ENCODE measurements at regions not wholly inside any gene's neighbourhood (a gene's known extent, or its start where the extent isn't known, plus 50 kb on each side); places are given as distances from the start of the nearest gene placed in this dataset.

GRCh38 chr2:157077753-157078350, 179.7 kb upstream of the GALNT5 start (continued):
- no peak for TF ChIP-seq PATZ1 (CRISPR knock-in tag; IDR thresholded peaks at IDR 0.05; ENCODE audit: borderline replicate concordance)
- TF ChIP-seq ARNTL (CRISPR knock-in tag; IDR thresholded peaks at IDR 0.05; ENCODE audit: borderline replicate concordance, low read depth), result no peak

- no peak for ATAC-seq
- TF ChIP-seq PATZ1 (CRISPR knock-in tag; IDR thresholded peaks at IDR 0.05; ENCODE audit: borderline replicate concordance), result no peak
- TF ChIP-seq CSRNP3 (CRISPR knock-in tag; IDR thresholded peaks at IDR 0.05), result no peak
- TF ChIP-seq OSR1 (CRISPR knock-in tag; IDR thresholded peaks at IDR 0.05), result no peak
- no peak for TF ChIP-seq ZNF565 (CRISPR knock-in tag; conservative IDR thresholded peaks at IDR 0.05; ENCODE audit: low read depth)
- no peak for TF ChIP-seq TOX (CRISPR knock-in tag; IDR thresholded peaks at IDR 0.05; ENCODE audit: borderline replicate concordance)
- no peak for TF ChIP-seq PPARA (CRISPR knock-in tag; IDR thresholded peaks at IDR 0.05; ENCODE audit: borderline replicate concordance)
- TF ChIP-seq SNAI2 (CRISPR knock-in tag; IDR thresholded peaks at IDR 0.05), result no peak
- TF ChIP-seq ZFP3 (CRISPR knock-in tag; IDR thresholded peaks at IDR 0.05), result no peak
- TF ChIP-seq POU6F1 (CRISPR knock-in tag; IDR thresholded peaks at IDR 0.05; ENCODE audit: borderline replicate concordance, low read depth), result no peak
These were observed 174.6 kb upstream of the GALNT5 start for GRCh38 chr2:157082950-157083349.

GRCh38 chr2:157085522-157085921, 172.0 kb upstream of the GALNT5 start:
- TF ChIP-seq ZNF70 (CRISPR knock-in tag; IDR thresholded peaks at IDR 0.05) (no peak), TOX (CRISPR knock-in tag; IDR thresholded peaks at IDR 0.05; ENCODE audit: borderline replicate concordance) (no peak), ZFP30 (CRISPR knock-in tag; IDR thresholded peaks at IDR 0.05) (no peak)
- no peak for ATAC-seq

GRCh38 chr2:157087373-157088002, 170.0 kb upstream of the GALNT5 start:
- peak; percentile 90 for ATAC-seq
- TF ChIP-seq ZFP30 (CRISPR knock-in tag; IDR thresholded peaks at IDR 0.05) (no peak), RARB (CRISPR knock-in tag; IDR thresholded peaks at IDR 0.05) (no peak), TSHZ2 (CRISPR knock-in tag; IDR thresholded peaks at IDR 0.05) (no peak), ZNF8 (CRISPR knock-in tag; IDR thresholded peaks at IDR 0.05) (no peak), ZNF70 (CRISPR knock-in tag; IDR thresholded peaks at IDR 0.05) (no peak), OSR1 (CRISPR knock-in tag; IDR thresholded peaks at IDR 0.05) (no peak), ZNF565 (CRISPR knock-in tag; conservative IDR thresholded peaks at IDR 0.05; ENCODE audit: low read depth) (no peak), CSDC2 (CRISPR knock-in tag; IDR thresholded peaks at IDR 0.05) (no peak)
